Glutamatergic neuron (in vitro differentiated cells): ENCODE measurements at regions not wholly inside any gene's neighbourhood (a gene's known extent, or its start where the extent isn't known, plus 50 kb on each side); places are given as distances from the start of the nearest gene placed in this dataset.

Source experiments
- DNase-seq: peaks from one replicate; pipeline ENCODE4 v3.0.0; 2022
- H3K27ac Mint-ChIP-seq: one replicate; pipeline ENCODE4 v1.8.0; 2020; ENCODE audit warnings: mild to moderate bottlenecking, mixed read lengths, inconsistent platforms; ENCODE audit not compliant: unreplicated experiment
- H3K27me3 Mint-ChIP-seq: one replicate; pipeline ENCODE4 v1.8.0; 2020; ENCODE audit warnings: mild to moderate bottlenecking, moderate library complexity, mixed read lengths, inconsistent platforms; ENCODE audit not compliant: unreplicated experiment
- H3K36me3 Mint-ChIP-seq: one replicate; pipeline ENCODE4 v1.8.0; 2020; ENCODE audit warnings: mild to moderate bottlenecking, mixed read lengths, inconsistent platforms; ENCODE audit not compliant: unreplicated experiment
- H3K4me1 Mint-ChIP-seq: one replicate; pipeline ENCODE4 v1.8.0; 2020; ENCODE audit warnings: mild to moderate bottlenecking, low read depth, mixed read lengths, inconsistent platforms; ENCODE audit not compliant: unreplicated experiment
- H3K4me3 Mint-ChIP-seq: one replicate; pipeline ENCODE4 v1.8.0; 2020; ENCODE audit warnings: mild to moderate bottlenecking, mixed read lengths, inconsistent platforms; ENCODE audit not compliant: unreplicated experiment
- H3K9me3 Mint-ChIP-seq: one replicate; pipeline ENCODE4 v1.8.0; 2020; ENCODE audit warnings: mild to moderate bottlenecking, moderate library complexity, mixed read lengths, inconsistent platforms; ENCODE audit not compliant: unreplicated experiment
- CTCF ChIP-seq: fragments of 200-600 bp; sonication (generic); IDR thresholded peaks from one replicate; pipeline ENCODE4 v1.5.0; 2021; ENCODE audit not compliant: partially characterized antibody, unreplicated experiment

GRCh38 chr1:238404481-238404880 is 513.8 kb upstream of the ZP4 start:
- peaks cover 2% of the 10 kb centered on the region for H3K27me3 Mint-ChIP-seq
- H3K4me3 Mint-ChIP-seq, result no peak overlapping the region
- H3K4me1 Mint-ChIP-seq, result peaks cover 3% of the 10 kb centered on the region
- peaks cover 2% of the 10 kb centered on the region for H3K9me3 Mint-ChIP-seq
- no peak for DNase-seq
- H3K27ac Mint-ChIP-seq, result no peak overlapping the region
- TF ChIP-seq CTCF, result no peak
- no peaks in the 10 kb centered on the region for H3K36me3 Mint-ChIP-seq

- peaks cover 3% of the 10 kb centered on the region for H3K4me1 Mint-ChIP-seq
- H3K27me3 Mint-ChIP-seq, result no peaks in the 10 kb centered on the region
- no peak for DNase-seq
- H3K27ac Mint-ChIP-seq, result no peak overlapping the region
- H3K9me3 Mint-ChIP-seq, result peaks cover 2% of the 10 kb centered on the region
- H3K36me3 Mint-ChIP-seq, result no peaks in the 10 kb centered on the region
- no peak overlapping the region for H3K4me3 Mint-ChIP-seq
- no peak for TF ChIP-seq CTCF
Observed at GRCh38 chr1:238401144-238401543, 510.4 kb upstream of the ZP4 start.

GRCh38 chr1:238399558-238399957 is 508.8 kb upstream of the ZP4 start:
- TF ChIP-seq CTCF, result peak; percentile 27
- no peak overlapping the region for H3K4me3 Mint-ChIP-seq
- peaks cover 1% of the 10 kb centered on the region for H3K27me3 Mint-ChIP-seq
- H3K27ac Mint-ChIP-seq, result no peak overlapping the region
- H3K36me3 Mint-ChIP-seq, result no peaks in the 10 kb centered on the region
- H3K9me3 Mint-ChIP-seq, result peaks cover 2% of the 10 kb centered on the region
- H3K4me1 Mint-ChIP-seq, result no peaks in the 10 kb centered on the region
- no peak for DNase-seq

DNA sequence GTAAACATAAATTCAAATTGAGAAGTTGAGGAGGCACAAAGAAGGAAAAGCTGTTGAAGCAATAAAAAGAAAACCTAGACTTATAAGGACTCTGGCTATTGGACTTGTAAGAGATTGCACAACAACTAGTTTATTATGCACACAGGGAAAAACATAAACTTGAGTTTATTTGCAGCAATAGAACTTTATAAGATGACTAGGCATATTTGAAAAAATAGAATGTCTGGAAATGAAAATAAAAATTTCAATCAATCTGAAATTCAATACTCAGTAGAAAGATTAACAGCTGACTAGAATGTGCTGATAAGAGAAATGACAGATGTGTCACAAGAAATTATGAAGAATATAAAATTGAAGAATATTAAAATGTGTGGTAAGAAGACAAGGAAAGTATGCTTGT is 505.4 kb upstream of the ZP4 start:
- Mint-ChIP-seq H3K36me3 (no peaks in the 10 kb centered on the region), H3K9me3 (peaks cover 4% of the 10 kb centered on the region), H3K4me3 (no peak overlapping the region), H3K4me1 (no peaks in the 10 kb centered on the region), H3K27me3 (peaks cover 4% of the 10 kb centered on the region), H3K27ac (no peak overlapping the region)
- no peak for DNase-seq
- TF ChIP-seq CTCF, result no peak

- no peaks in the 10 kb centered on the region for H3K9me3 Mint-ChIP-seq
- no peak overlapping the region for H3K4me3 Mint-ChIP-seq
- H3K27ac Mint-ChIP-seq, result no peak overlapping the region
- no peak for TF ChIP-seq CTCF
- no peaks in the 10 kb centered on the region for H3K27me3 Mint-ChIP-seq
- no peak for DNase-seq
- H3K4me1 Mint-ChIP-seq, result no peaks in the 10 kb centered on the region
- H3K36me3 Mint-ChIP-seq, result no peaks in the 10 kb centered on the region
Observed at GRCh38 chr1:238384381-238384780, 493.7 kb upstream of the ZP4 start.
